ENCODE measurements at regions not wholly inside any gene's neighbourhood (a gene's known extent, or its start where the extent isn't known, plus 50 kb on each side); places are given as distances from the start of the nearest gene placed in this dataset.

GRCh38 chr9:12625844-12626243 lies 67.3 kb upstream of the TYRP1 start:
- TF ChIP-seq CTCF (IDR thresholded peaks at IDR 0.05 in 4 of 5, conservative IDR thresholded peaks at IDR 0.05 in 1 of 5) (no peak), POLR2A (IDR thresholded peaks at IDR 0.05) (no peak)
